K562 (cell line): ENCODE measurements at regions not wholly inside any gene's neighbourhood (a gene's known extent, or its start where the extent isn't known, plus 50 kb on each side); places are given as distances from the start of the nearest gene placed in this dataset.

ENCODE experiments used
- CREB1 ChIP-seq, 2 experiments: sonication (generic) in 1 of 2; formaldehyde crosslinking in 1 of 2; IDR thresholded peaks; 2 replicates each; pipeline versions ENCODE4 v1.6.1 to v1.8.0; 2012 to 2022; ENCODE audit warnings: inconsistent platforms in 1 of 2, mild to moderate bottlenecking in 1 of 2, missing genetic modification reagents in 1 of 2, moderate library complexity in 1 of 2
- CTCF ChIP-seq, 3 experiments: IDR thresholded peaks in 2 of 3; conservative IDR thresholded peaks in 1 of 3; 2 replicates each; pipeline ENCODE4 v1.5.1; 2011 to 2012; ENCODE audit warnings: low read length in 3 of 3, mild to moderate bottlenecking in 3 of 3, control low read depth in 2 of 3, improper control_type of control experiment in 1 of 3, inconsistent platforms in 1 of 3, low read depth in 1 of 3, mixed read lengths in 1 of 3, moderate library complexity in 1 of 3; ENCODE audit not compliant: insufficient read depth in 2 of 3
- ELK3 ChIP-seq: fragments of 450-650 bp; formaldehyde crosslinking; IDR thresholded peaks from 2 replicates; pipeline ENCODE4 v1.4.0; 2020; ENCODE audit warnings: mild to moderate bottlenecking
- KLF16 ChIP-seq: IDR thresholded peaks from 2 replicates; pipeline ENCODE4 v1.6.1; 2016; ENCODE audit warnings: antibody characterized with exemption
- SMC3 ChIP-seq: conservative IDR thresholded peaks from 2 replicates; pipeline ENCODE4 v1.6.1; 2011; ENCODE audit warnings: low read depth, low read length, improper control_type of control experiment; ENCODE audit not compliant: insufficient read depth
- TF ChIP-seq, protein P1 (sequence below): sonication (generic); formaldehyde crosslinking; IDR thresholded peaks from 2 replicates; pipeline ENCODE4 v1.4.0; 2020; ENCODE audit warnings: mild to moderate bottlenecking, missing genetic modification reagents
- TF ChIP-seq, protein P2 (sequence below): sonication (generic); formaldehyde crosslinking; IDR thresholded peaks from 2 replicates; pipeline ENCODE4 v1.5.0; 2020; ENCODE audit warnings: missing genetic modification reagents
- TF ChIP-seq, protein P3 (sequence below): fragments of 450-650 bp; formaldehyde crosslinking; IDR thresholded peaks from 2 replicates; pipeline ENCODE4 v1.4.0; 2020; ENCODE audit warnings: mild to moderate bottlenecking, mixed read lengths

DNA sequence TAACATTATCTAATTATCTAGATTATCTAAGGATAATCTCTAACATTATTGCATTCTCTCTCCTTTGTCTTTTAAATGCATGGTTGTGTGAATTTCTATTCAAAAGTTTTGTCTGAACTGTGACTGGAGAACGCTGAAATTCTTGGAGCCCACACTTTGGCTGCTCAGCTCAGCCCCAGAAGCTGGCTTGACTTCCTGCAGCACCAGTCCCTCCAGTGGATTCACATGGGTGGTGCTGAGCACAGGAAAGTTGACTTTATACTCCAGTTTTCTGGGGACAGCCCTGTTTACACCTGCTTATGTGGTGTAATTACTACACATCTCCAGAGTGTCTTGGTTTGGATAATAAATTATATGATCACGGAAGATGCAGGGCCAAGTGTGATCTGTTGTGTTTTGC lies 255.1 kb upstream of the NOX3 start:
- TF ChIP-seq ELK3 (CRISPR knock-in tag) = no peak
- no peak for TF ChIP-seq CREB1 (IDR thresholded peaks at IDR 0.05)
- TF ChIP-seq CREB1 (CRISPR knock-in tag; IDR thresholded peaks at IDR 0.05) = no peak
- TF ChIP-seq, protein P1, sequence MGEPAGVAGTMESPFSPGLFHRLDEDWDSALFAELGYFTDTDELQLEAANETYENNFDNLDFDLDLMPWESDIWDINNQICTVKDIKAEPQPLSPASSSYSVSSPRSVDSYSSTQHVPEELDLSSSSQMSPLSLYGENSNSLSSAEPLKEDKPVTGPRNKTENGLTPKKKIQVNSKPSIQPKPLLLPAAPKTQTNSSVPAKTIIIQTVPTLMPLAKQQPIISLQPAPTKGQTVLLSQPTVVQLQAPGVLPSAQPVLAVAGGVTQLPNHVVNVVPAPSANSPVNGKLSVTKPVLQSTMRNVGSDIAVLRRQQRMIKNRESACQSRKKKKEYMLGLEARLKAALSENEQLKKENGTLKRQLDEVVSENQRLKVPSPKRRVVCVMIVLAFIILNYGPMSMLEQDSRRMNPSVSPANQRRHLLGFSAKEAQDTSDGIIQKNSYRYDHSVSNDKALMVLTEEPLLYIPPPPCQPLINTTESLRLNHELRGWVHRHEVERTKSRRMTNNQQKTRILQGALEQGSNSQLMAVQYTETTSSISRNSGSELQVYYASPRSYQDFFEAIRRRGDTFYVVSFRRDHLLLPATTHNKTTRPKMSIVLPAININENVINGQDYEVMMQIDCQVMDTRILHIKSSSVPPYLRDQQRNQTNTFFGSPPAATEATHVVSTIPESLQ = no peak
- TF ChIP-seq, protein P2, sequence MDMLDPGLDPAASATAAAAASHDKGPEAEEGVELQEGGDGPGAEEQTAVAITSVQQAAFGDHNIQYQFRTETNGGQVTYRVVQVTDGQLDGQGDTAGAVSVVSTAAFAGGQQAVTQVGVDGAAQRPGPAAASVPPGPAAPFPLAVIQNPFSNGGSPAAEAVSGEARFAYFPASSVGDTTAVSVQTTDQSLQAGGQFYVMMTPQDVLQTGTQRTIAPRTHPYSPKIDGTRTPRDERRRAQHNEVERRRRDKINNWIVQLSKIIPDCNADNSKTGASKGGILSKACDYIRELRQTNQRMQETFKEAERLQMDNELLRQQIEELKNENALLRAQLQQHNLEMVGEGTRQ (CRISPR knock-in tag) = no peak
- no peak for TF ChIP-seq CTCF (IDR thresholded peaks at IDR 0.05 in 2 of 3, conservative IDR thresholded peaks at IDR 0.05 in 1 of 3; ENCODE audit: insufficient read depth in 2 of 3, low read depth in 1 of 3, low read length in 3 of 3)
- TF ChIP-seq SMC3 = no peak
- TF ChIP-seq, protein P3, sequence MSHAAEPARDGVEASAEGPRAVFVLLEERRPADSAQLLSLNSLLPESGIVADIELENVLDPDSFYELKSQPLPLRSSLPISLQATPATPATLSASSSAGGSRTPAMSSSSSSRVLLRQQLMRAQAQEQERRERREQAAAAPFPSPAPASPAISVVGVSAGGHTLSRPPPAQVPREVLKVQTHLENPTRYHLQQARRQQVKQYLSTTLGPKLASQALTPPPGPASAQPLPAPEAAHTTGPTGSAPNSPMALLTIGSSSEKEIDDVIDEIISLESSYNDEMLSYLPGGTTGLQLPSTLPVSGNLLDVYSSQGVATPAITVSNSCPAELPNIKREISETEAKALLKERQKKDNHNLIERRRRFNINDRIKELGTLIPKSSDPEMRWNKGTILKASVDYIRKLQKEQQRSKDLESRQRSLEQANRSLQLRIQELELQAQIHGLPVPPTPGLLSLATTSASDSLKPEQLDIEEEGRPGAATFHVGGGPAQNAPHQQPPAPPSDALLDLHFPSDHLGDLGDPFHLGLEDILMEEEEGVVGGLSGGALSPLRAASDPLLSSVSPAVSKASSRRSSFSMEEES (CRISPR knock-in tag) = no peak
- TF ChIP-seq KLF16 = no peak
